ENCODE measurements at regions not wholly inside any gene's neighbourhood (a gene's known extent, or its start where the extent isn't known, plus 50 kb on each side); places are given as distances from the start of the nearest gene placed in this dataset.

DNA sequence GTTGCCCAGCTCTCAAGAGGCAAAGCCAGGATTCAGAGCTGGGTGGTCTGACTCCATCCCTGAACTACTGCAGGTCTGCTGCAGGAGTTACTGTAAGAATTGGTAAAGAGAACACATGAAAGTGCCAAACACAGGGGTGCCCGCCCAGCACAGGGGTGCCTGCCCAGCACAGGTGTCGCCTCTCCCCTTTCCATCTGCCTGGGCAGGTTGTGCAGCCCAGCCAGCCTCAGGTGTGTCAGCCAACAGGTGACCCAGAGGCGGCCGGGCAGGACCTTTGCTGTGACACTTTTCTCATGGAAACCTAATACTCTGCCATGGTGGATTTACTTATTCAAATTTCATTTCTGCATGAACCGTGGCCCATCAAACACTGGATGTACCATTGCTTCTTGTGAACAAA lies 289.7 kb upstream of the IRX4 start:
- no peak for DNase-seq (ENCODE audit: insufficient read length, low spot score)
- no peak for TF ChIP-seq CTCF (IDR thresholded peaks at IDR 0.05; ENCODE audit: insufficient read depth, missing control alignments)
- no peak for FAIRE-seq

- DNase-seq (ENCODE audit: insufficient read length, low spot score) (no peak), FAIRE-seq (no peak)
- no peak for TF ChIP-seq CTCF (IDR thresholded peaks at IDR 0.05; ENCODE audit: insufficient read depth, missing control alignments)
Measured at GRCh38 chr5:2170761-2171160, 288.0 kb upstream of the IRX4 start.

DNA sequence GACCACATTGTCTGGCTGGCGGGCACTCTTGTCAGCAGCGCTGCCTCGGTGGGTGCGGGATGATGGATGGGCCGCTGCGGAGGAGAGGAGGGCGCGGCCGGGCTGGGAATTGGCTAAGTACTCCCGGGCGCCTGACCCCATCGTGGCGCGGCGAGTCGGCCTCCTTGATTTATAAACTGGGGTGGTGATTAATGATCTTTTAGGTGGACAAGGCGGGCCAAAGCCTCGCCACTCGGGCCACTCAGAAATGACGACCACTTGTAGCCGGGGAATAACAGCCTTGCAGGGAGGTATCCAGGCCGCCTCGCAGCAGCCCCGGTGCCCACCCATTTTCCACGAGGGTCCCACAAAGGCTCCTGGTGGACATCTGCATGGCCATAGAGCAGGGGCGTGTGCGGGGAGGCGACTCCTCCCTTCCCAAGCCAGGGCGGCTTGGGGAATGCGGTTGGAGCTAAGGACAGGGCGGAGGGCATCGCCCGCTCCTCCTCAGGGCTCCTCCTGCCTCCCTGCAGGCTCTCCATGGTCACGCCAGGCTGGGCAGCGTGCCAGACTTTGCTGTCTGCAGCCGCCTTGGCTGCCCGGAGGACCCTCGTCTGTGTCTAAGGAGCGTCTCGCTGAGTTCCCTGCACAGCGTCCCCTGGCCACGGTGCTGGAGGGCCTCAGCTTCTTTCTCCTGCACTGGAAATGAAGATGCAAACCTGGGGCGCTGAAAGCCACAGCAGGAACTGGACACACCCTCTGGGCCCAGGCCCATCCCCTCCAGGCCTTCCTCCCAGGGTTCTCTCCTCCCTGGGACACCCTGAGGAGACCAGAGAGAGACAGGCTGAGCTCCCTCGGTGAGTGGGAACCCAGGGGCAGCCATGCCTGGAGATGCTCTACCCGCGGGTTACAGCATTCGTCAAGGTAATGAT lies 287.4 kb upstream of the IRX4 start:
- FAIRE-seq (no peak), DNase-seq (ENCODE audit: insufficient read length, low spot score) (no peak)
- no peak for TF ChIP-seq CTCF (IDR thresholded peaks at IDR 0.05; ENCODE audit: insufficient read depth, missing control alignments)

DNA sequence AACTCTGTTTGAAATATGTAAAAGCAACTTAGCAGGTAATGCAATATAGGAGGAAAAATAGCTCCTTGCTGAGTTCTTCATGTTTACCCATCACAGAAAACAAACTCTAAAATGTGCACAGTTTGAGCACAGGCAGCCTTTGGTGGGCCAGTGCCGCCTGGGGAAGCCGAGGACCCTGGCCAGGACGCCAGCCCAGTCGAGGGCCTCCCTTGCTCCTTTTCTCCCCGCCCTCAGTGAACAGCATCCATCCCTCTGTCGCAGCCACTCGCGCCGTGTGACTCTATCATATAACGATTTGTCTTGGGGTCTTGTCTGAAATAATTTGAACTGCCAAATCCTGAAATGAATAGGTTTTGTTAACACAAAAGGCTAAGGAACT lies 286.7 kb upstream of the IRX4 start:
- FAIRE-seq (no peak), DNase-seq (ENCODE audit: insufficient read length, low spot score) (no peak)
- no peak for TF ChIP-seq CTCF (IDR thresholded peaks at IDR 0.05; ENCODE audit: insufficient read depth, missing control alignments)

DNA sequence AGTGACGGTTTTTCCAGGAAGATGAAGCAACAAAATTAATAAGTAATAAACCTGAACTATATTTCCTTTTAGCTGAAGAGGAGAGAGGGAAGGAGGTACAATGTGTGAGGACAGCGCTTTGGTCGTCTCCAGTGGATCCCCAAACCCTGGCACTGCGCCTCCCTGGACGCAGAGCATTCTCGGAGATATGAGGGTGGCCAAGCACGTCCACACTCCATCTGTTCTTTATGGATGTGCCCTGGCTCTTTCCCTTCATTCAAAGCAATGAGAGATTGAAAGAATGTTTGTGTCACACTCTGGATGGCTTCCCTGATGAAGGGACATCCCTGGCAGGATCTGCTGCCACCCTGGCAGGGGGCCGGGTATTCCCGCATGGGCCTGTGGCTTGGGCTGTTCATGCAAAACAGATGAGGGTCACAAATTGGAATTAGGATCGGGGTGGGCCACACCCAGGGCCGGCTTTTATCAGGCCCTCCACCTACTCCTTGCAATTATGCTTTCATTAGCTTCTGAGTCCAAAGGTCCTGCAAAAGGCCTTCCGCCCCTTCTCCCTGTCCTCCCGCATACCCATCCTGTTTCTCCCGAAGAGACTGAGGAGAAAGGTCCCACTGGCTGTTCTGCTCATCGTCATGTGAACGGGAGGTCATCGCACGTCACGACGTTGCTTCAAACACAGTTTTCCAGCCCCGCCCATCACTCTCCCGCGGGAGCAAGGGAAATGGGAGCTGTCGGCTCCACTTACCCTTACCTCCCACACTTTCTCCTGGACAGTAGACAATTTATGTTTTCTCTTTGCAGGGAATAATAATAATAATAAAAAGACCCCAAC lies 286.1 kb upstream of the IRX4 start:
- no peak for DNase-seq (ENCODE audit: insufficient read length, low spot score)
- TF ChIP-seq CTCF (IDR thresholded peaks at IDR 0.05; ENCODE audit: insufficient read depth, missing control alignments), result no peak
- no peak for FAIRE-seq

- FAIRE-seq (no peak), DNase-seq (ENCODE audit: insufficient read length, low spot score) (no peak)
- no peak for TF ChIP-seq CTCF (IDR thresholded peaks at IDR 0.05; ENCODE audit: insufficient read depth, missing control alignments)
Measured at GRCh38 chr5:2167671-2168070, 284.9 kb upstream of the IRX4 start.

Data from D721Med (cell line).